ENCODE measurements at regions not wholly inside any gene's neighbourhood (a gene's known extent, or its start where the extent isn't known, plus 50 kb on each side); places are given as distances from the start of the nearest gene placed in this dataset.

GRCh38 chr5:2847608-2848007, 96.1 kb upstream of the IRX2 start:
- TF ChIP-seq, protein P1, sequence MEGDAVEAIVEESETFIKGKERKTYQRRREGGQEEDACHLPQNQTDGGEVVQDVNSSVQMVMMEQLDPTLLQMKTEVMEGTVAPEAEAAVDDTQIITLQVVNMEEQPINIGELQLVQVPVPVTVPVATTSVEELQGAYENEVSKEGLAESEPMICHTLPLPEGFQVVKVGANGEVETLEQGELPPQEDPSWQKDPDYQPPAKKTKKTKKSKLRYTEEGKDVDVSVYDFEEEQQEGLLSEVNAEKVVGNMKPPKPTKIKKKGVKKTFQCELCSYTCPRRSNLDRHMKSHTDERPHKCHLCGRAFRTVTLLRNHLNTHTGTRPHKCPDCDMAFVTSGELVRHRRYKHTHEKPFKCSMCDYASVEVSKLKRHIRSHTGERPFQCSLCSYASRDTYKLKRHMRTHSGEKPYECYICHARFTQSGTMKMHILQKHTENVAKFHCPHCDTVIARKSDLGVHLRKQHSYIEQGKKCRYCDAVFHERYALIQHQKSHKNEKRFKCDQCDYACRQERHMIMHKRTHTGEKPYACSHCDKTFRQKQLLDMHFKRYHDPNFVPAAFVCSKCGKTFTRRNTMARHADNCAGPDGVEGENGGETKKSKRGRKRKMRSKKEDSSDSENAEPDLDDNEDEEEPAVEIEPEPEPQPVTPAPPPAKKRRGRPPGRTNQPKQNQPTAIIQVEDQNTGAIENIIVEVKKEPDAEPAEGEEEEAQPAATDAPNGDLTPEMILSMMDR (IDR thresholded peaks at IDR 0.05), result no peak
- no peak for TF ChIP-seq SIN3A (IDR thresholded peaks at IDR 0.05; ENCODE audit: borderline replicate concordance, insufficient read depth, low read depth, low read length)

Data from Panc1 (cell line).